ENCODE measurements at regions not wholly inside any gene's neighbourhood (a gene's known extent, or its start where the extent isn't known, plus 50 kb on each side); places are given as distances from the start of the nearest gene placed in this dataset.

DNA sequence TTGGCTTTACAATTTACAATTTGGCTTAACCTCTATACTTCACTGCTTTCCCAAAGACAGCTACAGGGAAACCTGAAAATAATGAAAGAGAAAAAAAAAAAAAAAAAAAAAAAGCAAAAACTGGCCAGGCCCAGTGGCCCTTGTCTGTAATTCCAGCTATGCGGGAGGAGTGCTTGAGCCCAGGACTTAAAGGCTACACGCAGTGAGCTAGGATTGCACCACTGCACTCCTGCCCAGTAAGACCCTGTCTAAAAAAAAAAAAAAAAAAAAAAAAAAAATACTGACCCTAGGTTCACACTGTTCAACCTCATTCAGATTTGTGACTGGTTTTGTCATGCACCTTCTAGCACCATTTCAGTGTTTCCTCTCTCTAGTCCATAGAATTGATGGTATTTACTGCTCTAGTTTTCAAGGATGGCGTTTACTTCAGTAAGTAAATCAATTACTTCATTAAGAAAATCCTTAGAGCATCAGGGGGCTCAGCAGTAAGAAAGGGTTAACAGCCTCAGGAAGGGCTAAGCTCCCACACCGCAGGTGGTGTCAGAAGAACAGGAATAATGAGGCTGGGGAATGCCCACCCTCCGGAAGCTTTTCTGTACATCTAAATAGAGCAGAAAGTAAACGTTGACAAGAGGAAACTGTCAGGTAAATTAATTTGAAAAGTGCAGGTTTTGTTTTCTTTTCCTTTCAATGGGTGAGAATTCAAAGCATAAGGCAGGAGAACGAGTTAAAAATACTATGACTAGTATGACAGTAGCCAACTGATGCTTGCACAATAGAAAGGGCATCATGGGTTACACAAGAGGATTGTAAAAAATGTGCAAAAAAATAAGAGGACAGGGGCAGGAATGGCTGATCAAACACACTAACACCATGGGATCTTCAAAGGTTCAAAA, 115.0 kb upstream of the MDM1 start:
- TF ChIP-seq POLR2A (IDR thresholded peaks at IDR 0.05) (no peak), CTCF (IDR thresholded peaks at IDR 0.05) (no peak), EP300 (IDR thresholded peaks at IDR 0.05) (no peak)
